ENCODE measurements at regions not wholly inside any gene's neighbourhood (a gene's known extent, or its start where the extent isn't known, plus 50 kb on each side); places are given as distances from the start of the nearest gene placed in this dataset.

DNA sequence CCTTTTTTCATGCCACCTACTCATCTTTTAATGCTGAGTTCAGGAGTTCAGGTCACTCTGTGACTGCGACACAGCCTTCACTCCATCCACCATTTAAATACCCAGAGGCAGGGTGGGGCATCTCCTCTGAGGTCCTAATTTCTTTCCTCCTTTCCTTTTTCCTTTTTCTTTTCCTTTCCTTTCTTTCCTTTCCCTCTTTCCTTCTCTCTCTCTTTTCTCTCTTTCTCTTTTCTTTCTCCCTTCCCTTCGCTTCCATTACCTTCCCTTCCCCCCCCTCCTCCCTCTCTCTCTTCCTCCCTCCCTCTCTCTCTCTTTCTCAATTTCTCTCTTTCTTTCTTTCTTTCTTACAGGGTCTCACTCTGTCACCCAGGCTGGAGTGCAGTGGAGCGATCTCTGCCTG, 145.9 kb upstream of the SVIL start:
- TF ChIP-seq, protein P1, sequence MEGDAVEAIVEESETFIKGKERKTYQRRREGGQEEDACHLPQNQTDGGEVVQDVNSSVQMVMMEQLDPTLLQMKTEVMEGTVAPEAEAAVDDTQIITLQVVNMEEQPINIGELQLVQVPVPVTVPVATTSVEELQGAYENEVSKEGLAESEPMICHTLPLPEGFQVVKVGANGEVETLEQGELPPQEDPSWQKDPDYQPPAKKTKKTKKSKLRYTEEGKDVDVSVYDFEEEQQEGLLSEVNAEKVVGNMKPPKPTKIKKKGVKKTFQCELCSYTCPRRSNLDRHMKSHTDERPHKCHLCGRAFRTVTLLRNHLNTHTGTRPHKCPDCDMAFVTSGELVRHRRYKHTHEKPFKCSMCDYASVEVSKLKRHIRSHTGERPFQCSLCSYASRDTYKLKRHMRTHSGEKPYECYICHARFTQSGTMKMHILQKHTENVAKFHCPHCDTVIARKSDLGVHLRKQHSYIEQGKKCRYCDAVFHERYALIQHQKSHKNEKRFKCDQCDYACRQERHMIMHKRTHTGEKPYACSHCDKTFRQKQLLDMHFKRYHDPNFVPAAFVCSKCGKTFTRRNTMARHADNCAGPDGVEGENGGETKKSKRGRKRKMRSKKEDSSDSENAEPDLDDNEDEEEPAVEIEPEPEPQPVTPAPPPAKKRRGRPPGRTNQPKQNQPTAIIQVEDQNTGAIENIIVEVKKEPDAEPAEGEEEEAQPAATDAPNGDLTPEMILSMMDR (conservative IDR thresholded peaks at IDR 0.05 in 1 of 2, IDR thresholded peaks at IDR 0.05 in 1 of 2; ENCODE audit: low read depth in 1 of 2, low read length in 2 of 2): no peak
- no peak for TF ChIP-seq EZH2 (IDR thresholded peaks at IDR 0.05; ENCODE audit: low read length, missing control alignments)

Data from fibroblast of lung (primary cell).